Nephron (organoid): ENCODE measurements at regions not wholly inside any gene's neighbourhood (a gene's known extent, or its start where the extent isn't known, plus 50 kb on each side); places are given as distances from the start of the nearest gene placed in this dataset.

Experiments
- H3K27ac Mint-ChIP-seq, 3 experiments: 2 replicates each; pipeline ENCODE4 v1.8.0; 2020; ENCODE audit warnings: mixed read lengths in 3 of 3, mild to moderate bottlenecking in 2 of 3, moderate library complexity in 1 of 3
- H3K27me3 Mint-ChIP-seq: 2 replicates; pipeline ENCODE4 v1.8.0; 2021; ENCODE audit warnings: low read depth, mild to moderate bottlenecking, moderate library complexity, mixed read lengths
- H3K36me3 Mint-ChIP-seq: 2 replicates; pipeline ENCODE4 v1.8.0; 2020; ENCODE audit warnings: low read depth, mixed read lengths
- H3K4me1 Mint-ChIP-seq: 2 replicates; pipeline ENCODE4 v1.8.0; 2020; ENCODE audit warnings: mixed read lengths
- H3K4me3 Mint-ChIP-seq, 3 experiments: 2 replicates each; pipeline ENCODE4 v1.8.0; 2020; ENCODE audit warnings: mild to moderate bottlenecking in 3 of 3, mixed read lengths in 3 of 3, moderate library complexity in 2 of 3
- H3K9me3 Mint-ChIP-seq: 2 replicates; pipeline ENCODE4 v1.8.0; 2020; ENCODE audit warnings: mixed read lengths
- CTCF ChIP-seq, 3 experiments: fragments of 200-600 bp; sonication (generic); IDR thresholded peaks; one replicate each; pipeline ENCODE4 v1.5.0; 2021; ENCODE audit warnings: antibody characterized with exemption in 3 of 3; ENCODE audit not compliant: unreplicated experiment in 3 of 3

GRCh38 chr2:3110994-3111666, 266.5 kb downstream of the EIPR1 start:
- H3K27ac Mint-ChIP-seq = no peak overlapping the region
- no peaks in the 10 kb centered on the region for H3K9me3 Mint-ChIP-seq
- H3K4me3 Mint-ChIP-seq = no peak overlapping the region
- H3K36me3 Mint-ChIP-seq = no peaks in the 10 kb centered on the region
- H3K27me3 Mint-ChIP-seq = no peaks in the 10 kb centered on the region
- TF ChIP-seq CTCF (IDR thresholded peaks at IDR 0.05; ENCODE audit: unreplicated experiment in 3 of 3) = no peak
- peaks cover 21% of the 10 kb centered on the region for H3K4me1 Mint-ChIP-seq

GRCh38 chr2:3110555-3110954, 267.1 kb downstream of the EIPR1 start:
- Mint-ChIP-seq H3K4me3 (no peak overlapping the region), H3K27ac (no peak overlapping the region), H3K36me3 (no peaks in the 10 kb centered on the region), H3K4me1 (peaks cover 21% of the 10 kb centered on the region), H3K27me3 (no peaks in the 10 kb centered on the region), H3K9me3 (no peaks in the 10 kb centered on the region)
- no peak for TF ChIP-seq CTCF (IDR thresholded peaks at IDR 0.05; ENCODE audit: unreplicated experiment in 3 of 3)

- Mint-ChIP-seq H3K9me3 (no peaks in the 10 kb centered on the region), H3K4me3 (no peak overlapping the region), H3K27ac (no peak overlapping the region), H3K36me3 (no peaks in the 10 kb centered on the region), H3K27me3 (no peaks in the 10 kb centered on the region), H3K4me1 (peaks cover 31% of the 10 kb centered on the region)
- TF ChIP-seq CTCF (IDR thresholded peaks at IDR 0.05; ENCODE audit: unreplicated experiment in 3 of 3) = no peak
Observed at GRCh38 chr2:3108710-3109702, 268.6 kb downstream of the EIPR1 start.

GRCh38 chr2:3108105-3108504, 269.5 kb downstream of the EIPR1 start:
- Mint-ChIP-seq H3K27me3 (no peaks in the 10 kb centered on the region), H3K27ac (no peak overlapping the region), H3K4me1 (peaks cover 32% of the 10 kb centered on the region), H3K9me3 (no peaks in the 10 kb centered on the region), H3K36me3 (no peaks in the 10 kb centered on the region), H3K4me3 (no peak overlapping the region)
- TF ChIP-seq CTCF (IDR thresholded peaks at IDR 0.05; ENCODE audit: unreplicated experiment in 3 of 3) = no peak

- H3K27me3 Mint-ChIP-seq = no peaks in the 10 kb centered on the region
- no peak for TF ChIP-seq CTCF (IDR thresholded peaks at IDR 0.05; ENCODE audit: unreplicated experiment in 3 of 3)
- no peaks in the 10 kb centered on the region for H3K9me3 Mint-ChIP-seq
- H3K27ac Mint-ChIP-seq = no peak overlapping the region
- H3K4me3 Mint-ChIP-seq = no peak overlapping the region
- H3K36me3 Mint-ChIP-seq = no peaks in the 10 kb centered on the region
- peaks cover 28% of the 10 kb centered on the region for H3K4me1 Mint-ChIP-seq
Observed at GRCh38 chr2:3107567-3107966, 270.1 kb downstream of the EIPR1 start.
